MM.1S (cell line): ENCODE measurements at regions not wholly inside any gene's neighbourhood (a gene's known extent, or its start where the extent isn't known, plus 50 kb on each side); places are given as distances from the start of the nearest gene placed in this dataset.

ENCODE experiments used
- DNase-seq: peaks from one replicate; pipeline ENCODE4 v3.0.0-alpha.2; 2015
- H2AFZ ChIP-seq: fragments of 300-600 bp; sonication (generic); 2 replicates; pipeline ENCODE4 v1.6.0; 2016; ENCODE audit warnings: antibody characterized with exemption, low read length
- H3F3A ChIP-seq: fragments of 300-600 bp; sonication (generic); 2 replicates; pipeline ENCODE4 v1.6.1; 2016; ENCODE audit warnings: mild to moderate bottlenecking, antibody characterized with exemption, low read length, moderate library complexity, mixed read lengths; ENCODE audit not compliant: insufficient read depth
- H3K27ac ChIP-seq: fragments of 300-600 bp; sonication (generic); 2 replicates; pipeline ENCODE4 v1.5.1; 2016; ENCODE audit warnings: mild to moderate bottlenecking, low read length
- H3K27me3 ChIP-seq: fragments of 300-600 bp; sonication (generic); replicated peaks from 2 replicates; pipeline ENCODE4 v1.6.0; 2016; ENCODE audit warnings: low read length; ENCODE audit not compliant: insufficient read depth
- H3K36me3 ChIP-seq: fragments of 300-600 bp; sonication (generic); replicated peaks from 2 replicates; pipeline ENCODE4 v1.6.1; 2016; ENCODE audit warnings: mild to moderate bottlenecking, low read length, mixed read lengths; ENCODE audit not compliant: insufficient read depth
- H3K4me1 ChIP-seq: fragments of 300-600 bp; sonication (generic); 2 replicates; pipeline ENCODE4 v1.6.1; 2016; ENCODE audit warnings: low read length, mixed read lengths
- H3K4me2 ChIP-seq: fragments of 300-600 bp; sonication (generic); 2 replicates; pipeline ENCODE4 v1.6.0; 2016; ENCODE audit warnings: low read depth, low read length
- H3K4me3 ChIP-seq: fragments of 300-600 bp; sonication (generic); 2 replicates; pipeline ENCODE4 v1.5.1; 2016; ENCODE audit warnings: low read length, mixed read lengths
- H3K79me2 ChIP-seq: fragments of 300-600 bp; sonication (generic); 2 replicates; pipeline ENCODE4 v1.6.1; 2016; ENCODE audit warnings: mixed run types, low read length, mixed read lengths
- H3K9ac ChIP-seq: fragments of 300-600 bp; sonication (generic); 2 replicates; pipeline ENCODE4 v1.6.1; 2016; ENCODE audit warnings: low read length, mixed read lengths
- H3K9me2 ChIP-seq: fragments of 300-600 bp; sonication (generic); replicated peaks from 2 replicates; pipeline ENCODE4 v1.6.1; 2016; ENCODE audit warnings: mild to moderate bottlenecking, low read length, mixed read lengths; ENCODE audit not compliant: insufficient read depth
- H3K9me3 ChIP-seq: fragments of 300-600 bp; sonication (generic); replicated peaks from 2 replicates; pipeline ENCODE4 v1.6.1; 2016; ENCODE audit warnings: mild to moderate bottlenecking, low read length, mixed read lengths; ENCODE audit not compliant: insufficient read depth
- H4K20me1 ChIP-seq: fragments of 300-600 bp; sonication (generic); 2 replicates; pipeline ENCODE4 v1.6.1; 2016; ENCODE audit warnings: mild to moderate bottlenecking, low read length, moderate library complexity, mixed read lengths; ENCODE audit not compliant: insufficient read depth
- EZH2 ChIP-seq: fragments of 300-600 bp; sonication (generic); optimal IDR thresholded peaks from 2 replicates; pipeline ENCODE3; 2017; ENCODE audit warnings: low read depth, mild to moderate bottlenecking, antibody characterized with exemption, low read length, mixed read lengths
- EZH2phosphoT487 ChIP-seq: fragments of 300-600 bp; sonication (generic); IDR thresholded peaks from 2 replicates; pipeline ENCODE4 v1.6.1; 2018; ENCODE audit warnings: antibody characterized with exemption, low read length
- TF ChIP-seq, protein P1 (sequence below): fragments of 300-600 bp; sonication (generic); IDR thresholded peaks from 2 replicates; pipeline ENCODE4 v1.5.1; 2016; ENCODE audit warnings: antibody characterized with exemption, low read length, mixed read lengths

- Histone ChIP-seq H3K79me2 (no peaks in the 10 kb centered on the region), H3K4me3 (no peak overlapping the region), H3K36me3 (no peaks in the 10 kb centered on the region), H4K20me1 (no peaks in the 10 kb centered on the region), H3F3A (no peaks in the 10 kb centered on the region), H3K9ac (no peak overlapping the region), H3K27ac (no peak overlapping the region), H3K9me3 (no peaks in the 10 kb centered on the region), H2AFZ (no peak overlapping the region), H3K27me3 (no peaks in the 10 kb centered on the region), H3K9me2 (no peaks in the 10 kb centered on the region), H3K4me2 (no peak overlapping the region), H3K4me1 (no peaks in the 10 kb centered on the region)
- TF ChIP-seq, protein P1, sequence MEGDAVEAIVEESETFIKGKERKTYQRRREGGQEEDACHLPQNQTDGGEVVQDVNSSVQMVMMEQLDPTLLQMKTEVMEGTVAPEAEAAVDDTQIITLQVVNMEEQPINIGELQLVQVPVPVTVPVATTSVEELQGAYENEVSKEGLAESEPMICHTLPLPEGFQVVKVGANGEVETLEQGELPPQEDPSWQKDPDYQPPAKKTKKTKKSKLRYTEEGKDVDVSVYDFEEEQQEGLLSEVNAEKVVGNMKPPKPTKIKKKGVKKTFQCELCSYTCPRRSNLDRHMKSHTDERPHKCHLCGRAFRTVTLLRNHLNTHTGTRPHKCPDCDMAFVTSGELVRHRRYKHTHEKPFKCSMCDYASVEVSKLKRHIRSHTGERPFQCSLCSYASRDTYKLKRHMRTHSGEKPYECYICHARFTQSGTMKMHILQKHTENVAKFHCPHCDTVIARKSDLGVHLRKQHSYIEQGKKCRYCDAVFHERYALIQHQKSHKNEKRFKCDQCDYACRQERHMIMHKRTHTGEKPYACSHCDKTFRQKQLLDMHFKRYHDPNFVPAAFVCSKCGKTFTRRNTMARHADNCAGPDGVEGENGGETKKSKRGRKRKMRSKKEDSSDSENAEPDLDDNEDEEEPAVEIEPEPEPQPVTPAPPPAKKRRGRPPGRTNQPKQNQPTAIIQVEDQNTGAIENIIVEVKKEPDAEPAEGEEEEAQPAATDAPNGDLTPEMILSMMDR = no peak
- TF ChIP-seq EZH2phosphoT487 = no peak
- no peak for TF ChIP-seq EZH2
- DNase-seq = no peak
Observed at GRCh38 chr10:121152033-121152432, 300.9 kb downstream of the WDR11 start.

DNA sequence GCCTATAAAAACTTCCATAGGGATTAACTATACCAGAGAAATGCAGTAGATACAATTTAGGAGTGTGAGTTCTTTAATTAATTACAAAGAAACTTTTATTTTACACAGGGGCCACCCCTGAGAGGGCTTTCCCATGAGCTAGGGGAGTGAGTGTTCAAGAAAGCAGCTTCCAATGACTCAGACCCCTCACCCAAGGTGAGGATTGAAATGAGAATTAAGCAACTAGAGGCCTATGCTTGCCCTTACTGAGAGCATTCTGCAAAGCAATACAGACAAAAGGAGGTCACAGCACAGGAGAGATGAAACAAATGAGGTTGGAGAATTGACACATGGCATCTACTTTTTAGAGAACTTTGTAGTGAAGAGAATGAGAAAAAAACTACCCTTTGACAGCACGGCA lies 301.8 kb downstream of the WDR11 start:
- no peak overlapping the region for H3K4me2 ChIP-seq
- no peak for DNase-seq
- H3K79me2 ChIP-seq = no peaks in the 10 kb centered on the region
- no peak overlapping the region for H3K4me3 ChIP-seq
- no peak for TF ChIP-seq EZH2phosphoT487
- TF ChIP-seq, protein P1 = no peak
- no peak for TF ChIP-seq EZH2
- no peaks in the 10 kb centered on the region for H3K27me3 ChIP-seq
- H3F3A ChIP-seq = no peaks in the 10 kb centered on the region
- H3K27ac ChIP-seq = no peak overlapping the region
- no peaks in the 10 kb centered on the region for H4K20me1 ChIP-seq
- H3K9me2 ChIP-seq = no peaks in the 10 kb centered on the region
- H3K9me3 ChIP-seq = no peaks in the 10 kb centered on the region
- H3K36me3 ChIP-seq = no peaks in the 10 kb centered on the region
- H3K4me1 ChIP-seq = no peaks in the 10 kb centered on the region
- no peak overlapping the region for H3K9ac ChIP-seq
- H2AFZ ChIP-seq = no peak overlapping the region

- H3K9me2 ChIP-seq = no peaks in the 10 kb centered on the region
- H2AFZ ChIP-seq = no peak overlapping the region
- no peaks in the 10 kb centered on the region for H3K79me2 ChIP-seq
- no peaks in the 10 kb centered on the region for H4K20me1 ChIP-seq
- H3F3A ChIP-seq = no peaks in the 10 kb centered on the region
- no peaks in the 10 kb centered on the region for H3K27me3 ChIP-seq
- H3K4me1 ChIP-seq = no peaks in the 10 kb centered on the region
- H3K9me3 ChIP-seq = no peaks in the 10 kb centered on the region
- TF ChIP-seq EZH2phosphoT487 = no peak
- TF ChIP-seq, protein P1 = no peak
- TF ChIP-seq EZH2 = no peak
- H3K27ac ChIP-seq = no peak overlapping the region
- H3K4me3 ChIP-seq = no peak overlapping the region
- H3K36me3 ChIP-seq = no peaks in the 10 kb centered on the region
- H3K9ac ChIP-seq = no peak overlapping the region
- H3K4me2 ChIP-seq = no peak overlapping the region
- no peak for DNase-seq
Observed at GRCh38 chr10:121154310-121154709, 303.1 kb downstream of the WDR11 start.
